MM.1S (cell line): ENCODE measurements at regions not wholly inside any gene's neighbourhood (a gene's known extent, or its start where the extent isn't known, plus 50 kb on each side); places are given as distances from the start of the nearest gene placed in this dataset.
A peak's percentile ranks its signal among the peaks of the same experiment; 100 is the strongest.

Experiments used
- DNase-seq: peaks from one replicate; pipeline ENCODE4 v3.0.0-alpha.2; 2015
- H2AFZ ChIP-seq: fragments of 300-600 bp; sonication (generic); 2 replicates; pipeline ENCODE4 v1.6.0; 2016; ENCODE audit warnings: antibody characterized with exemption, low read length
- H3F3A ChIP-seq: fragments of 300-600 bp; sonication (generic); 2 replicates; pipeline ENCODE4 v1.6.1; 2016; ENCODE audit warnings: mild to moderate bottlenecking, antibody characterized with exemption, low read length, moderate library complexity, mixed read lengths; ENCODE audit not compliant: insufficient read depth
- H3K27ac ChIP-seq: fragments of 300-600 bp; sonication (generic); 2 replicates; pipeline ENCODE4 v1.5.1; 2016; ENCODE audit warnings: mild to moderate bottlenecking, low read length
- H3K27me3 ChIP-seq: fragments of 300-600 bp; sonication (generic); replicated peaks from 2 replicates; pipeline ENCODE4 v1.6.0; 2016; ENCODE audit warnings: low read length; ENCODE audit not compliant: insufficient read depth
- H3K36me3 ChIP-seq: fragments of 300-600 bp; sonication (generic); replicated peaks from 2 replicates; pipeline ENCODE4 v1.6.1; 2016; ENCODE audit warnings: mild to moderate bottlenecking, low read length, mixed read lengths; ENCODE audit not compliant: insufficient read depth
- H3K4me1 ChIP-seq: fragments of 300-600 bp; sonication (generic); 2 replicates; pipeline ENCODE4 v1.6.1; 2016; ENCODE audit warnings: low read length, mixed read lengths
- H3K4me2 ChIP-seq: fragments of 300-600 bp; sonication (generic); 2 replicates; pipeline ENCODE4 v1.6.0; 2016; ENCODE audit warnings: low read depth, low read length
- H3K4me3 ChIP-seq: fragments of 300-600 bp; sonication (generic); 2 replicates; pipeline ENCODE4 v1.5.1; 2016; ENCODE audit warnings: low read length, mixed read lengths
- H3K79me2 ChIP-seq: fragments of 300-600 bp; sonication (generic); 2 replicates; pipeline ENCODE4 v1.6.1; 2016; ENCODE audit warnings: mixed run types, low read length, mixed read lengths
- H3K9ac ChIP-seq: fragments of 300-600 bp; sonication (generic); 2 replicates; pipeline ENCODE4 v1.6.1; 2016; ENCODE audit warnings: low read length, mixed read lengths
- H3K9me2 ChIP-seq: fragments of 300-600 bp; sonication (generic); replicated peaks from 2 replicates; pipeline ENCODE4 v1.6.1; 2016; ENCODE audit warnings: mild to moderate bottlenecking, low read length, mixed read lengths; ENCODE audit not compliant: insufficient read depth
- H3K9me3 ChIP-seq: fragments of 300-600 bp; sonication (generic); replicated peaks from 2 replicates; pipeline ENCODE4 v1.6.1; 2016; ENCODE audit warnings: mild to moderate bottlenecking, low read length, mixed read lengths; ENCODE audit not compliant: insufficient read depth
- H4K20me1 ChIP-seq: fragments of 300-600 bp; sonication (generic); 2 replicates; pipeline ENCODE4 v1.6.1; 2016; ENCODE audit warnings: mild to moderate bottlenecking, low read length, moderate library complexity, mixed read lengths; ENCODE audit not compliant: insufficient read depth
- EZH2 ChIP-seq: fragments of 300-600 bp; sonication (generic); optimal IDR thresholded peaks from 2 replicates; pipeline ENCODE3; 2017; ENCODE audit warnings: low read depth, mild to moderate bottlenecking, antibody characterized with exemption, low read length, mixed read lengths
- EZH2phosphoT487 ChIP-seq: fragments of 300-600 bp; sonication (generic); IDR thresholded peaks from 2 replicates; pipeline ENCODE4 v1.6.1; 2018; ENCODE audit warnings: antibody characterized with exemption, low read length
- TF ChIP-seq, protein P1 (sequence below): fragments of 300-600 bp; sonication (generic); IDR thresholded peaks from 2 replicates; pipeline ENCODE4 v1.5.1; 2016; ENCODE audit warnings: antibody characterized with exemption, low read length, mixed read lengths

DNA sequence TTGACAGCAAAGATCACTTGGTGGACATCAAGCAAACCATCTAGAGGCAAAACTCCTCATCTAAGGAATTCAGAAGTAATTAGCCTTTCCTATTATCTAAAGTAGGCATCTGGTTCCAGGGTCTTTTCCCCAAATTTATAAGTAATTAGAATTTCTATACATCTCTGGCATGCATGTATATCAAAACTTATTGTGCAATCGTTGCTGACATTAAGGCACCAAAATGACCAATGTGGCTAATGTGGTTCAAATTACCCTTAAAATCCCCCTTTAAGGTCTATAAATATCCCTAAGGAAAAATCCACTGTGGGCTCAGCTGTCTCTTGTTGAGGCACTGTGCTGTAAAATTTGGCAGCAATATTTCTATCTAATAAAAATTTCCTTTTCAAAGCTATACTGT is 695.9 kb upstream of the LRRTM4 start:
- H3K4me1 ChIP-seq: no peaks in the 10 kb centered on the region
- no peak for DNase-seq
- no peak overlapping the region for H2AFZ ChIP-seq
- H3K27ac ChIP-seq: no peak overlapping the region
- TF ChIP-seq EZH2 (no peak), EZH2phosphoT487 (no peak)
- TF ChIP-seq, protein P1, sequence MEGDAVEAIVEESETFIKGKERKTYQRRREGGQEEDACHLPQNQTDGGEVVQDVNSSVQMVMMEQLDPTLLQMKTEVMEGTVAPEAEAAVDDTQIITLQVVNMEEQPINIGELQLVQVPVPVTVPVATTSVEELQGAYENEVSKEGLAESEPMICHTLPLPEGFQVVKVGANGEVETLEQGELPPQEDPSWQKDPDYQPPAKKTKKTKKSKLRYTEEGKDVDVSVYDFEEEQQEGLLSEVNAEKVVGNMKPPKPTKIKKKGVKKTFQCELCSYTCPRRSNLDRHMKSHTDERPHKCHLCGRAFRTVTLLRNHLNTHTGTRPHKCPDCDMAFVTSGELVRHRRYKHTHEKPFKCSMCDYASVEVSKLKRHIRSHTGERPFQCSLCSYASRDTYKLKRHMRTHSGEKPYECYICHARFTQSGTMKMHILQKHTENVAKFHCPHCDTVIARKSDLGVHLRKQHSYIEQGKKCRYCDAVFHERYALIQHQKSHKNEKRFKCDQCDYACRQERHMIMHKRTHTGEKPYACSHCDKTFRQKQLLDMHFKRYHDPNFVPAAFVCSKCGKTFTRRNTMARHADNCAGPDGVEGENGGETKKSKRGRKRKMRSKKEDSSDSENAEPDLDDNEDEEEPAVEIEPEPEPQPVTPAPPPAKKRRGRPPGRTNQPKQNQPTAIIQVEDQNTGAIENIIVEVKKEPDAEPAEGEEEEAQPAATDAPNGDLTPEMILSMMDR: no peak
- H3K9ac ChIP-seq: no peak overlapping the region
- no peaks in the 10 kb centered on the region for H3K36me3 ChIP-seq
- no peak overlapping the region for H3K4me2 ChIP-seq
- no peaks in the 10 kb centered on the region for H3K9me2 ChIP-seq
- no peaks in the 10 kb centered on the region for H3K27me3 ChIP-seq
- no peaks in the 10 kb centered on the region for H3K79me2 ChIP-seq
- H3K4me3 ChIP-seq: no peak overlapping the region
- no peaks in the 10 kb centered on the region for H3F3A ChIP-seq
- no peaks in the 10 kb centered on the region for H4K20me1 ChIP-seq
- no peaks in the 10 kb centered on the region for H3K9me3 ChIP-seq

DNA sequence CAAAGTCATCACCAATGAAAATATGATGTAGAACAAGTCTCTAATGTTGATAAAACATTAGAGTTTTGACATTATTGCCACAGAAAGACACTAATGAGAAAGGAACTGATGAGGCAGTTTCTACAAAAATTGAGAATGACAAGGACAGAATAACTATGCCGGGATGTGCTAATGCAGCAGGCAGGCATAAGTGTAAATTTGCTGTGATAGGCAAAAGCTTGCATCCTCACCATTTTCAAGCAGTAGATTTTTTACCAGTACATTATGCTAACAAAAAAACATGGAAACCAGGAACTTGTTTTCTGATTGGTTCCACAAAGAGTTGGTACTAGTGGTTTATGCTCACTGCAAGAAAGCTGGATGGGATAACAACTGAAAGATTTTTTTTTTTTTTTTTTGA is 715.5 kb upstream of the LRRTM4 start:
- Histone ChIP-seq H4K20me1 (no peaks in the 10 kb centered on the region), H3K9ac (no peak overlapping the region), H3K4me3 (no peak overlapping the region), H2AFZ (no peak overlapping the region), H3K4me1 (no peaks in the 10 kb centered on the region), H3K27ac (no peak overlapping the region), H3K79me2 (no peaks in the 10 kb centered on the region), H3K36me3 (no peaks in the 10 kb centered on the region), H3K27me3 (no peaks in the 10 kb centered on the region), H3K9me2 (no peaks in the 10 kb centered on the region), H3K9me3 (no peaks in the 10 kb centered on the region), H3F3A (no peaks in the 10 kb centered on the region), H3K4me2 (no peak overlapping the region)
- DNase-seq: no peak
- TF ChIP-seq, protein P1: no peak
- TF ChIP-seq EZH2phosphoT487: no peak
- TF ChIP-seq EZH2: no peak

DNA sequence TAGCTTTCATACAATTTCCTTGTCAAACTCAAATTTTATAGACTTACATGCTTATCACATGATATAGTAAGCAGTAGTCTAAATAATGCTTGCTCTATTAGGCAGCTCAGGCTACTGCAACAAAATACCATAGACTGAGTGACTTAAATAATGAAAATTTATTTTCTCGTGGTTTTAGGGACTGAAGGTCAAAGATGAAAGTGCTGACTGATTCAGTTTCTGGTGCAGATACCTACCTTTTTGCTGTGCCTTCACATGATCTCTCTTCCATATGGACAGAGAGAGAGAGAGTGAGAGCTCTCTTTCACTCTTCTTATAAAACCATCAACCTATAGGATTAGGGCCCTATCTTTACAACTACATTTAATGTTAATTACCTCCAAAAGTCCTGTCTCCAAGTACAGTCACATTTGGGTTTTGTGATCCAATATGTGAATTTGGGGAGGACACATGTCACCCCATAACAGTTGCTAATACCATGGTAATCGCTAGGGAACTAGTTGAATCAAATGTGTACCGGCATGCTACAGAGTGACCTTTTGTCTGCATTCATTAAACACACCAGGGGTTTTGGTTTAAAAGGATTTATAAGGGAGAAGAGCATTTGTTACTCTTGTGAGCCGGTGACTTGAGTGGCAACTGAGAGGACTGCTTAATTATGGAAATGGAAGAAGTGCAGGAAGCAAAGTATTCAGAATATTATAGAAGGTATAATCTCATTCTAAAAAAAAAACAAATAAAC is 723.4 kb upstream of the LRRTM4 start:
- TF ChIP-seq EZH2 (no peak), EZH2phosphoT487 (no peak)
- TF ChIP-seq, protein P1: no peak
- H3K27me3 ChIP-seq: no peaks in the 10 kb centered on the region
- H4K20me1 ChIP-seq: no peaks in the 10 kb centered on the region
- no peaks in the 10 kb centered on the region for H3F3A ChIP-seq
- no peak overlapping the region for H3K4me3 ChIP-seq
- H3K9me3 ChIP-seq: no peaks in the 10 kb centered on the region
- DNase-seq: peak; percentile 54
- H3K9ac ChIP-seq: no peak overlapping the region
- H3K36me3 ChIP-seq: no peaks in the 10 kb centered on the region
- H3K4me2 ChIP-seq: no peak overlapping the region
- H3K27ac ChIP-seq: no peak overlapping the region
- no peaks in the 10 kb centered on the region for H3K4me1 ChIP-seq
- no peak overlapping the region for H2AFZ ChIP-seq
- no peaks in the 10 kb centered on the region for H3K79me2 ChIP-seq
- H3K9me2 ChIP-seq: no peaks in the 10 kb centered on the region
